ENCODE measurements at regions not wholly inside any gene's neighbourhood (a gene's known extent, or its start where the extent isn't known, plus 50 kb on each side); places are given as distances from the start of the nearest gene placed in this dataset.
"Not testable (repeated sequence)": the region's sequence is repeated elsewhere in the genome, so short reads cannot be mapped to it uniquely, and the experiment has no call there.

DNA sequence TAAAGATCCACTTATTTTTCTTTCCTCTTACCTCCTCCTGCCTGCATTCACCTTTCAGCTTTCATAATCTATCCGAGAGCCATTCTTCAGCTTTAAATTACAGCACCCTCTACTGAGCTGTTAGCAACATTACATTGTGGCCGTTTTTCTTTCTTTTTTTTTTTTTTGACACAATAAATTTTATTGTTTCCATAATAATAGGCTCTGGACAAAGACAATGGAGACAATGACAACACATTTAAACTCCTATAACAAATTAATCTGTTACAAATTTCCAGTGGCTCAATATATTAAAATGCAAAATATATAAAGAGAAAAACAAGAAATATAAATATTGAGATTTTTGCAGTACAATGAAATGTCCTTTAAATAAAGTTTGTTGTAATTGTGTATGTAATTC lies 312.7 kb upstream of the COX7C start:
- H4K20me1 ChIP-seq (ENCODE audit: insufficient read depth, low read length, poor library complexity, severe bottlenecking); H3K4me2 ChIP-seq (ENCODE audit: low read depth, low read length, poor library complexity, severe bottlenecking); H3K4me1 ChIP-seq (ENCODE audit: insufficient read depth, low read length, poor library complexity, severe bottlenecking); H3K27me3 ChIP-seq (ENCODE audit: insufficient read depth, low read length, poor library complexity, severe bottlenecking); H3K9ac ChIP-seq (ENCODE audit: low read depth, low read length, poor library complexity, severe bottlenecking); H3K9me3 ChIP-seq (ENCODE audit: insufficient read depth, low read depth, low read length); H3K79me2 ChIP-seq (ENCODE audit: insufficient read depth, low read length); H3K9me2 ChIP-seq (replicated peaks; ENCODE audit: low read depth, low read length); H3K36me3 ChIP-seq (ENCODE audit: insufficient read depth, low read length); H3K4me3 ChIP-seq (ENCODE audit: low read length, poor library complexity, severe bottlenecking); H2AFZ ChIP-seq (ENCODE audit: low read length); H3F3A ChIP-seq (ENCODE audit: low read depth): not testable (repeated sequence)
- TF ChIP-seq, protein P1, sequence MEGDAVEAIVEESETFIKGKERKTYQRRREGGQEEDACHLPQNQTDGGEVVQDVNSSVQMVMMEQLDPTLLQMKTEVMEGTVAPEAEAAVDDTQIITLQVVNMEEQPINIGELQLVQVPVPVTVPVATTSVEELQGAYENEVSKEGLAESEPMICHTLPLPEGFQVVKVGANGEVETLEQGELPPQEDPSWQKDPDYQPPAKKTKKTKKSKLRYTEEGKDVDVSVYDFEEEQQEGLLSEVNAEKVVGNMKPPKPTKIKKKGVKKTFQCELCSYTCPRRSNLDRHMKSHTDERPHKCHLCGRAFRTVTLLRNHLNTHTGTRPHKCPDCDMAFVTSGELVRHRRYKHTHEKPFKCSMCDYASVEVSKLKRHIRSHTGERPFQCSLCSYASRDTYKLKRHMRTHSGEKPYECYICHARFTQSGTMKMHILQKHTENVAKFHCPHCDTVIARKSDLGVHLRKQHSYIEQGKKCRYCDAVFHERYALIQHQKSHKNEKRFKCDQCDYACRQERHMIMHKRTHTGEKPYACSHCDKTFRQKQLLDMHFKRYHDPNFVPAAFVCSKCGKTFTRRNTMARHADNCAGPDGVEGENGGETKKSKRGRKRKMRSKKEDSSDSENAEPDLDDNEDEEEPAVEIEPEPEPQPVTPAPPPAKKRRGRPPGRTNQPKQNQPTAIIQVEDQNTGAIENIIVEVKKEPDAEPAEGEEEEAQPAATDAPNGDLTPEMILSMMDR (conservative IDR thresholded peaks at IDR 0.05; ENCODE audit: low read length), result peak; percentile 57

GRCh38 chr5:86314951-86315350 lies 302.8 kb upstream of the COX7C start:
- Histone ChIP-seq H3K9me2 (replicated peaks; ENCODE audit: low read depth, low read length) (no peaks in the 10 kb centered on the region), H3K27me3 (ENCODE audit: insufficient read depth, low read length, poor library complexity, severe bottlenecking) (no peaks in the 10 kb centered on the region), H3K4me2 (ENCODE audit: low read depth, low read length, poor library complexity, severe bottlenecking) (no peak overlapping the region), H3K9me3 (ENCODE audit: insufficient read depth, low read depth, low read length) (no peaks in the 10 kb centered on the region), H3K9ac (ENCODE audit: low read depth, low read length, poor library complexity, severe bottlenecking) (no peak overlapping the region), H3K4me3 (ENCODE audit: low read length, poor library complexity, severe bottlenecking) (no peak overlapping the region), H3K36me3 (ENCODE audit: insufficient read depth, low read length) (no peaks in the 10 kb centered on the region), H4K20me1 (ENCODE audit: insufficient read depth, low read length, poor library complexity, severe bottlenecking) (no peaks in the 10 kb centered on the region), H2AFZ (ENCODE audit: low read length) (no peak overlapping the region), H3K79me2 (ENCODE audit: insufficient read depth, low read length) (no peaks in the 10 kb centered on the region), H3K4me1 (ENCODE audit: insufficient read depth, low read length, poor library complexity, severe bottlenecking) (no peaks in the 10 kb centered on the region), H3F3A (ENCODE audit: low read depth) (no peaks in the 10 kb centered on the region)
- TF ChIP-seq, protein P1 (conservative IDR thresholded peaks at IDR 0.05; ENCODE audit: low read length), result no peak
- no peak for TF ChIP-seq EZH2phosphoT487 (IDR thresholded peaks at IDR 0.05; ENCODE audit: borderline replicate concordance)

DNA sequence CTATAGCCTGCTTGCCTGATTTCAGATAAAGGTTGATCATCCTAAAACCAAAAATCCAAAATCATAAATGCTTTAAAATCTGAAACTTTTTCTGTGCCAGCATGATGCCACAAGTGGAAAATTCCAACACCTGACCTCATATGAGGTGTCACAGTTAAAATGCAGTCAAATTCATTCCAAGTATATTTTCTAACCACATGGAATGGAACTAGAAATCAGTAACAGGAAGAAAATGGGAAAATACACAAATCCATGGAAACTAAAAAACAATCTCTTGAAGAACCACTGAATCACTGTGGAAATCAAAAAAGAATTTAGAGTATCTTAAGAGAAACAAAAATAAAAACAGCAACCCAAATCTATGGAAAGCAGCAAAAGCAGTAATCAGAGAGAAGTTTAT lies 297.5 kb upstream of the COX7C start:
- H3K9me3 ChIP-seq (ENCODE audit: insufficient read depth, low read depth, low read length), result no peaks in the 10 kb centered on the region
- H3K27me3 ChIP-seq (ENCODE audit: insufficient read depth, low read length, poor library complexity, severe bottlenecking), result no peaks in the 10 kb centered on the region
- H3F3A ChIP-seq (ENCODE audit: low read depth), result no peaks in the 10 kb centered on the region
- H3K4me3 ChIP-seq (ENCODE audit: low read length, poor library complexity, severe bottlenecking), result no peak overlapping the region
- no peaks in the 10 kb centered on the region for H3K9me2 ChIP-seq (replicated peaks; ENCODE audit: low read depth, low read length)
- no peaks in the 10 kb centered on the region for H3K79me2 ChIP-seq (ENCODE audit: insufficient read depth, low read length)
- no peaks in the 10 kb centered on the region for H4K20me1 ChIP-seq (ENCODE audit: insufficient read depth, low read length, poor library complexity, severe bottlenecking)
- no peak overlapping the region for H3K9ac ChIP-seq (ENCODE audit: low read depth, low read length, poor library complexity, severe bottlenecking)
- no peak overlapping the region for H3K4me2 ChIP-seq (ENCODE audit: low read depth, low read length, poor library complexity, severe bottlenecking)
- H3K36me3 ChIP-seq (ENCODE audit: insufficient read depth, low read length), result no peaks in the 10 kb centered on the region
- no peaks in the 10 kb centered on the region for H3K4me1 ChIP-seq (ENCODE audit: insufficient read depth, low read length, poor library complexity, severe bottlenecking)
- no peak for TF ChIP-seq EZH2phosphoT487 (IDR thresholded peaks at IDR 0.05; ENCODE audit: borderline replicate concordance)
- TF ChIP-seq, protein P1 (conservative IDR thresholded peaks at IDR 0.05; ENCODE audit: low read length), result no peak
- no peak overlapping the region for H2AFZ ChIP-seq (ENCODE audit: low read length)

Data from Loucy (cell line).